ENCODE measurements at regions not wholly inside any gene's neighbourhood (a gene's known extent, or its start where the extent isn't known, plus 50 kb on each side); places are given as distances from the start of the nearest gene placed in this dataset.
"Not testable (repeated sequence)": the region's sequence is repeated elsewhere in the genome, so short reads cannot be mapped to it uniquely, and the experiment has no call there.

- DNase-seq, result no peak
Measured at GRCh38 chrY:18669790-18670189, 103.7 kb downstream of the HSFY2 start.

GRCh38 chrY:18671970-18672369 lies 101.6 kb downstream of the HSFY2 start:
- Histone ChIP-seq H3K27ac (no peak overlapping the region), H3K27me3 (no peaks in the 10 kb centered on the region), H3K9me3 (no peaks in the 10 kb centered on the region), H3K4me3 (no peak overlapping the region), H3K4me1 (no peaks in the 10 kb centered on the region), H3K36me3 (no peaks in the 10 kb centered on the region)
- TF ChIP-seq, protein P1, sequence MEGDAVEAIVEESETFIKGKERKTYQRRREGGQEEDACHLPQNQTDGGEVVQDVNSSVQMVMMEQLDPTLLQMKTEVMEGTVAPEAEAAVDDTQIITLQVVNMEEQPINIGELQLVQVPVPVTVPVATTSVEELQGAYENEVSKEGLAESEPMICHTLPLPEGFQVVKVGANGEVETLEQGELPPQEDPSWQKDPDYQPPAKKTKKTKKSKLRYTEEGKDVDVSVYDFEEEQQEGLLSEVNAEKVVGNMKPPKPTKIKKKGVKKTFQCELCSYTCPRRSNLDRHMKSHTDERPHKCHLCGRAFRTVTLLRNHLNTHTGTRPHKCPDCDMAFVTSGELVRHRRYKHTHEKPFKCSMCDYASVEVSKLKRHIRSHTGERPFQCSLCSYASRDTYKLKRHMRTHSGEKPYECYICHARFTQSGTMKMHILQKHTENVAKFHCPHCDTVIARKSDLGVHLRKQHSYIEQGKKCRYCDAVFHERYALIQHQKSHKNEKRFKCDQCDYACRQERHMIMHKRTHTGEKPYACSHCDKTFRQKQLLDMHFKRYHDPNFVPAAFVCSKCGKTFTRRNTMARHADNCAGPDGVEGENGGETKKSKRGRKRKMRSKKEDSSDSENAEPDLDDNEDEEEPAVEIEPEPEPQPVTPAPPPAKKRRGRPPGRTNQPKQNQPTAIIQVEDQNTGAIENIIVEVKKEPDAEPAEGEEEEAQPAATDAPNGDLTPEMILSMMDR (IDR thresholded peaks at IDR 0.05), result no peak
- no peak for TF ChIP-seq POLR2A (IDR thresholded peaks at IDR 0.05)
- DNase-seq, result no peak

More at GRCh38 chrY:18669790-18670189, 103.7 kb downstream of the HSFY2 start:
- no peak overlapping the region for H3K4me3 ChIP-seq
- no peak overlapping the region for H3K27ac ChIP-seq
- H3K36me3 ChIP-seq, result no peaks in the 10 kb centered on the region
- H3K4me1 ChIP-seq, result no peaks in the 10 kb centered on the region
- no peaks in the 10 kb centered on the region for H3K27me3 ChIP-seq
- no peaks in the 10 kb centered on the region for H3K9me3 ChIP-seq
- TF ChIP-seq POLR2A (IDR thresholded peaks at IDR 0.05), result no peak
- TF ChIP-seq, protein P1 (IDR thresholded peaks at IDR 0.05), result peak in 1 of 6 experiments; percentile 10

- H3K4me1 ChIP-seq, H3K36me3 ChIP-seq, H3K27ac ChIP-seq, DNase-seq, H3K9me3 ChIP-seq, H3K4me3 ChIP-seq, H3K27me3 ChIP-seq: not testable (repeated sequence)
Measured at GRCh38 chrY:18686027-18686426, 87.5 kb downstream of the HSFY2 start.

- not testable (repeated sequence) for DNase-seq, H3K9me3 ChIP-seq, H3K27ac ChIP-seq, H3K27me3 ChIP-seq, H3K36me3 ChIP-seq, H3K4me3 ChIP-seq, H3K4me1 ChIP-seq
Measured at GRCh38 chrY:18688362-18688761, 85.2 kb downstream of the HSFY2 start.

DNA sequence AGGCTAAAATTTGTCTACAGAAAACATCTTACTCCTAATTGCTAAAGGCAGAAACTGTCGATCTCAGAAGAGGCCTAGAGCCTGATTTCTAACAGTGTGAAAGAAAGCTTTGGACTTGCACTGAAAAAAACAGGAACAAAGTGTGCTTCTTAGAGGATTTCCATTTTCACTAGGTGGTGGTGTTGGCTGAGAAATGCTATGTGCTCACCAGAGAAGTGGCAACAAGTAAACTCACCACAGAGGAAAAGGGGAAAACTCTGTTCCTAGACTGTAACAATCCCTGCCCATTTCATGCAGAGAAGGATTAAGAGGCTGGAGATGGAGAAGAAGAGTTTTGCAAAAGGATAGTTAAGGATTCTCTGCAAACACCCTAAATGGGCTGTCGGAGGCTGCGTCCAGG lies 84.1 kb downstream of the HSFY2 start:
- H3K27me3 ChIP-seq, H3K4me3 ChIP-seq, H3K4me1 ChIP-seq, DNase-seq, H3K9me3 ChIP-seq, H3K36me3 ChIP-seq, H3K27ac ChIP-seq: not testable (repeated sequence)

GRCh38 chrY:18689890-18690593 lies 83.5 kb downstream of the HSFY2 start:
- not testable (repeated sequence) for H3K27ac ChIP-seq, H3K36me3 ChIP-seq, H3K4me3 ChIP-seq, DNase-seq, H3K4me1 ChIP-seq, H3K9me3 ChIP-seq, H3K27me3 ChIP-seq

DNA sequence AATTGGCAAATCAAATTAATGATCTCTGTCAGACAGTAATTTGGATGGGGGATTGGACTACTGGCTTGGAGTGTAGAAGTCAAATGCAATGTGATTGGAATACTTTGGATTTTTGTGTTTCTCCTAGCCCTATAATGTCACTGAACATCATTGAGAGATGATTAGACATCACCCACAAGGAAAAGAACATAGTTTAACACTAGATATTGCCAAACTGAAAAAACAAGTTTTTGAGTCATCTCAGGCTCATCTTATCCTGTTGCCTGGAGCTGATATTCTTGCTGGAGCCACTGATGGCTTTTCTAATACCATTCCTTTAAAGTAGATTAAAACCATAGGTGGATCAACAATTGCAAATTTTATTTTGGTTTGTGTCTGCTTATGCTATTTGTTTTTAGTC lies 76.7 kb downstream of the HSFY2 start:
- not testable (repeated sequence) for H3K4me1 ChIP-seq, H3K27me3 ChIP-seq, H3K9me3 ChIP-seq, H3K4me3 ChIP-seq, H3K36me3 ChIP-seq, H3K27ac ChIP-seq, DNase-seq

DNA sequence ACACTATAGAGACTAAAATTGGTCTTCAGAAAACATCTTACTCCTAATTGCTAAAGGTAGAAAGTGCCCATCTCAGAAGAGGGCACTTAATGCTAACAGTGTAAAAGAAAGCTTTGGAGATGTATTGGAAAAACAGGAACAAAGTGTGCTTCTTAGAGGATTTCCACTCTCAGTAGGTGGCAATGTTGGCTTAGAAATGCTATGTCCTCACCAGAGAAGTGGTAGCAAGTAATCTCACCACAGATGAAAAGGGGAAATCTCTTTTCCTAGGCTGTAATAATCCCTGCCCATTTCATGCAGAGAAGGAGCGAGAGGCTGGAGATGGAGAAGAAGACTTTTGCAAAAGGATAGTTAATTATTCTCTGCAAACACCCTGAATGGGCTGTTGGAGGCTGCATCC lies 69.3 kb downstream of the HSFY2 start:
- not testable (repeated sequence) for H3K36me3 ChIP-seq, H3K27me3 ChIP-seq

GRCh38 chrY:18711785-18712184 lies 61.8 kb downstream of the HSFY2 start:
- H3K4me1 ChIP-seq, H3K36me3 ChIP-seq, H3K4me3 ChIP-seq, H3K27ac ChIP-seq, H3K9me3 ChIP-seq, H3K27me3 ChIP-seq, DNase-seq: not testable (repeated sequence)

More for the DNA sequence above, 69.3 kb downstream of the HSFY2 start:
- not testable (repeated sequence) for H3K4me1 ChIP-seq, H3K4me3 ChIP-seq, H3K9me3 ChIP-seq, H3K27ac ChIP-seq, DNase-seq

GRCh38 chrY:18713760-18714159 lies 59.8 kb downstream of the HSFY2 start:
- DNase-seq, H3K27ac ChIP-seq, H3K9me3 ChIP-seq, H3K27me3 ChIP-seq, H3K36me3 ChIP-seq, H3K4me3 ChIP-seq, H3K4me1 ChIP-seq: not testable (repeated sequence)

DNA sequence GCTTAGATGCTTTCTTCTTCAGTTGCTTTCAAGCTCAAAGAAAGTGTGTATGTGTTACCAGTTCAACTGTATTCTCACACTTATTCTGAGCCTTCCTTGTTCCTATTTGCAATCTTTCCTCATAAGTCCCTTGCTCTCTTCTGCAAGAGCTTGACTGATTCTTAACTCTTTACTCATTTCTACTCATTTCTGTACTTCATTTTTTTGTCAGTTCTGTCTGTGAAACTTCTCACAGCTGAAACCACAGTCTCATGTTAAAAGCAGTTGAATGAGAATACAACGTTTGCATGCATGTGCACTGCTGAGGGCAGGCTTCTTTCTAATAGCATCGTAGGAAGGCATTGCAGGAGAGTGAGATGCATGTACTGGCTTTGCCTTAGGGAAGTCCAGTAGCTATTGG lies 54.8 kb downstream of the HSFY2 start:
- H3K9me3 ChIP-seq, H3K36me3 ChIP-seq, H3K27me3 ChIP-seq, H3K4me3 ChIP-seq, H3K27ac ChIP-seq, H3K4me1 ChIP-seq, DNase-seq: not testable (repeated sequence)

- H3K4me1 ChIP-seq, H3K36me3 ChIP-seq, H3K27me3 ChIP-seq, H3K9me3 ChIP-seq, H3K27ac ChIP-seq, DNase-seq, H3K4me3 ChIP-seq: not testable (repeated sequence)
Measured at GRCh38 chrY:18720395-18720794, 53.1 kb downstream of the HSFY2 start.

Measured in Peyer's patch (tissue), 4 donors.